ENCODE measurements at regions not wholly inside any gene's neighbourhood (a gene's known extent, or its start where the extent isn't known, plus 50 kb on each side); places are given as distances from the start of the nearest gene placed in this dataset.

- DNase-seq = peak in 2 of 5 donors; percentile 29 to 69
- Histone ChIP-seq H3K36me3 (ENCODE audit: control insufficient read depth in 2 of 3, insufficient read depth in 3 of 3, low read length in 3 of 3) (no peaks in the 10 kb centered on the region), H3K9ac (ENCODE audit: low read length in 3 of 3) (no peak overlapping the region), H3K27ac (ENCODE audit: low read depth in 2 of 2, low read length in 2 of 2) (no peak overlapping the region), H3K27me3 (ENCODE audit: control insufficient read depth, insufficient read depth, low read length) (no peaks in the 10 kb centered on the region), H3K4me1 (ENCODE audit: control insufficient read depth in 2 of 3, insufficient read depth in 2 of 3, low read depth in 1 of 3, low read length in 3 of 3) (no peaks in the 10 kb centered on the region), H3K4me3 (ENCODE audit: low read length in 3 of 3) (no peak overlapping the region), H3K9me3 (ENCODE audit: control insufficient read depth in 2 of 3, insufficient read depth in 1 of 3, low read length in 3 of 3) (no peaks in the 10 kb centered on the region)
- intact Hi-C loops (cut with DNase I) = no loop called here
- FAIRE-seq = no peak
- no peak for TF ChIP-seq CTCF (IDR thresholded peaks at IDR 0.05; ENCODE audit: borderline replicate concordance, extremely low read depth, insufficient read depth)
Observed at GRCh38 chr2:122525336-122525735, 769.9 kb downstream of the TSN start.

- no peaks in the 10 kb centered on the region for H3K36me3 ChIP-seq (ENCODE audit: control insufficient read depth in 2 of 3, insufficient read depth in 3 of 3, low read length in 3 of 3)
- intact Hi-C loops (cut with DNase I) = no loop called here
- DNase-seq = no peak
- no peak overlapping the region for H3K9ac ChIP-seq (ENCODE audit: low read length in 3 of 3)
- no peak for FAIRE-seq
- H3K27me3 ChIP-seq (ENCODE audit: control insufficient read depth, insufficient read depth, low read length) = no peaks in the 10 kb centered on the region
- no peaks in the 10 kb centered on the region for H3K4me1 ChIP-seq (ENCODE audit: control insufficient read depth in 2 of 3, insufficient read depth in 2 of 3, low read depth in 1 of 3, low read length in 3 of 3)
- H3K4me3 ChIP-seq (ENCODE audit: low read length in 3 of 3) = no peak overlapping the region
- no peak overlapping the region for H3K27ac ChIP-seq (ENCODE audit: low read depth in 2 of 2, low read length in 2 of 2)
- H3K9me3 ChIP-seq (ENCODE audit: control insufficient read depth in 2 of 3, insufficient read depth in 1 of 3, low read length in 3 of 3) = no peaks in the 10 kb centered on the region
- TF ChIP-seq CTCF (IDR thresholded peaks at IDR 0.05; ENCODE audit: borderline replicate concordance, extremely low read depth, insufficient read depth) = no peak
Observed at GRCh38 chr2:122528061-122528460, 772.6 kb downstream of the TSN start.

- no peak for FAIRE-seq
- no peak overlapping the region for H3K27ac ChIP-seq (ENCODE audit: low read depth in 2 of 2, low read length in 2 of 2)
- DNase-seq = no peak
- H3K4me3 ChIP-seq (ENCODE audit: low read length in 3 of 3) = no peak overlapping the region
- no peak for TF ChIP-seq CTCF (IDR thresholded peaks at IDR 0.05; ENCODE audit: borderline replicate concordance, extremely low read depth, insufficient read depth)
- no peaks in the 10 kb centered on the region for H3K36me3 ChIP-seq (ENCODE audit: control insufficient read depth in 2 of 3, insufficient read depth in 3 of 3, low read length in 3 of 3)
- no peaks in the 10 kb centered on the region for H3K4me1 ChIP-seq (ENCODE audit: control insufficient read depth in 2 of 3, insufficient read depth in 2 of 3, low read depth in 1 of 3, low read length in 3 of 3)
- no peaks in the 10 kb centered on the region for H3K9me3 ChIP-seq (ENCODE audit: control insufficient read depth in 2 of 3, insufficient read depth in 1 of 3, low read length in 3 of 3)
- H3K27me3 ChIP-seq (ENCODE audit: control insufficient read depth, insufficient read depth, low read length) = no peaks in the 10 kb centered on the region
- intact Hi-C loops (cut with DNase I) = no loop called here
- H3K9ac ChIP-seq (ENCODE audit: low read length in 3 of 3) = no peak overlapping the region
Observed at GRCh38 chr2:122528958-122529705, 773.7 kb downstream of the TSN start.

GRCh38 chr2:122530814-122531213 is 775.4 kb downstream of the TSN start:
- no peak for TF ChIP-seq CTCF (IDR thresholded peaks at IDR 0.05; ENCODE audit: borderline replicate concordance, extremely low read depth, insufficient read depth)
- no peak overlapping the region for H3K9ac ChIP-seq (ENCODE audit: low read length in 3 of 3)
- H3K4me1 ChIP-seq (ENCODE audit: control insufficient read depth in 2 of 3, insufficient read depth in 2 of 3, low read depth in 1 of 3, low read length in 3 of 3) = no peaks in the 10 kb centered on the region
- intact Hi-C loops (cut with DNase I) = no loop called here
- H3K36me3 ChIP-seq (ENCODE audit: control insufficient read depth in 2 of 3, insufficient read depth in 3 of 3, low read length in 3 of 3) = no peaks in the 10 kb centered on the region
- no peak for FAIRE-seq
- no peaks in the 10 kb centered on the region for H3K27me3 ChIP-seq (ENCODE audit: control insufficient read depth, insufficient read depth, low read length)
- H3K27ac ChIP-seq (ENCODE audit: low read depth in 2 of 2, low read length in 2 of 2) = no peak overlapping the region
- DNase-seq = no peak
- H3K9me3 ChIP-seq (ENCODE audit: control insufficient read depth in 2 of 3, insufficient read depth in 1 of 3, low read length in 3 of 3) = no peaks in the 10 kb centered on the region
- H3K4me3 ChIP-seq (ENCODE audit: low read length in 3 of 3) = no peak overlapping the region
